HG02798 (cell line): ENCODE measurements at regions not wholly inside any gene's neighbourhood (a gene's known extent, or its start where the extent isn't known, plus 50 kb on each side); places are given as distances from the start of the nearest gene placed in this dataset.

Experiments used
- ATAC-seq: cut with Tn5 transposase; IDR thresholded peaks from one replicate; pipeline ENCODE4 v1.9.1; 2021; ENCODE audit warnings: mild to moderate bottlenecking; ENCODE audit not compliant: unreplicated experiment, poor library complexity

- ATAC-seq = peak; percentile 91
These were observed 1389.8 kb upstream of the TMEFF2 start for GRCh38 chr2:193584522-193584938.

DNA sequence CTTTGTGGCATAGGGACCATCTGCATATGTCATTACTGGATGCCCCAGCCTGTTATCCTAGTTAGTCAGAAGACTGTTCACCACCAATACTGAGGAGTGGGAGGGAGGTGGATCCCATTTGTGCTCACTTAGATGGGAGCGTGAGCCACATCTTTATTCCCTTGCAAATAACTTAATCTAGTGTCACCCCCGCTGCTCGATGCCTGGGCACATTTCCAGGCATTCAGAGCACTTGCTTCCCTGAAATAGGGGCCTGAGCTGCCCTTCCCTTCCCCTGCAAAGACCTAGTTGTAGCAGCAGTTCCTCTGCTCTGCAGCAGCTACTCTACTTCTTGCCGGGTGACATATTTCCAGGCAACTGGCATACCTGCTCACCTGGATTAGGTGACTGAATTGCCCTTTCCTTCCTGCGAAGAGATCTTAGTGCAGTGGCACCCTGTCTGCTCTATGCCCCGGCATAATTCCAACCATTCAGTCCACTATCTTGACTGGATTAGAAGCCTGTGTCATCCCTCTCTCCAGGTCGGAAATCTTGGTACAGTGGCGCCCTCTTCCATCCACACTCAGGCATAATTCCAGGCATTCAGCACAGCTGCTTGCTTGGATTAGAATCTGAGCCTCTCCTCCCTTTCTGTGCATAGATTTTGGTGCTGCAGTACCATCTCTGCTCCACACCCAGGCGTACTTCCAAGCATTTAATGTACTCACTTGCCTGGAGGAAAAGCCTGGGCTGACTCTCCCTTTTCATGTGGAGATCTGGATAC lies 1389.1 kb upstream of the TMEFF2 start:
- ATAC-seq = no peak

GRCh38 chr2:193581807-193582206 lies 1387.1 kb upstream of the TMEFF2 start:
- no peak for ATAC-seq

DNA sequence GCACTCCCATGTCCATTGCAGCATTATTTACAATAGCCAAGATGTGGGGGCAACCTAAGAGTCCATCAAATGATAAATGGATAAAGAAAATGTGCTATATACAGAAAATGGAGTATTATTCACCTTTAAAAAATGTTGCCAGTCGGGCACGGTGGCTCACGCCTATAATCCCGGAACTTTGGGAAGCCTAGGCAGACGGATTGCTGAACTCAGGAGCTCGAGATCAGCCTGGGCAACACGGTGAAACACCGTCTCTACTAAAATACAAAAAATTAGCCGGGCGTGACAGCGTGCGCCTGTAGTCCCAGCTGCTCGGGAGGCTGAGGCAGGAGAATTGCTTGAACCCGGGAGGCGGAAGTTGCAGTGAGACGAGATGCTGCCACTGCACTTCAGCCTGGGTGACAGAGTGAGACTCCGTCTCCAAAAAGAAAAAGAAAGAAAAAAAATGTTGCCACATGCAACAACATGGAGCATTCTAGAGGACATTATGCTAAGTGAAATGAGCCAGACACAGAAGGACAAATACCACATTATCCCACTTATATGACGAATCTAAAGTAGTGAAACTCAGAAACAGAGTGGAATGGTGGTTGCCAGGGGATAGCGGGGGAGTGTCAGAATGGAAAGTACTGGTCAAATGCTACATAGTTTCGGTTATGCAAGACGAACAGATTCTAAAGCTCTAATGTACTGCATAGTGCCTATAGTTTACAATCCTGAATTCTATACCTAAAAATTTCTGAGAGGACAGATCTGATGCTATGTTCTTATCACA lies 1385.6 kb upstream of the TMEFF2 start:
- ATAC-seq = no peak

- no peak for ATAC-seq
These were observed 1372.2 kb upstream of the TMEFF2 start for GRCh38 chr2:193566886-193567285.

- ATAC-seq = no peak
These were observed 1371.5 kb upstream of the TMEFF2 start for GRCh38 chr2:193566276-193566675.

DNA sequence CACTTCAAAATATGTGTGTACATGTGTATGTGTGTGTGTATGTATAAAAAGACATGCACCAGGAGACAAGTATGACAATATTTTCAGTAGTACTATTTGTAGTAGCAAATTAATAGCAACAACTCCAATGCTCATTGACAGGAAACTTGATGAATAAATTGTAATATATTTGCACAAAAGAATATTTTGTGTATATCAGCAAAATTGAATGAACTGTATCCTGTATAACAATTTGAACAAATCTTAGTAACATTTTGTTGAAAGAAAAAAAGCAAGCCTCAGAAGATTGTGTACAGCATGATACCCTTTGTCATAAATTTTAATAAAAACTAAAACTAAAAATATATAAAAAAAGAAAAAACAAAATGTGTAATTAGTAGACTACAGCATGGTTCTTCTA lies 1367.3 kb upstream of the TMEFF2 start:
- ATAC-seq = no peak

DNA sequence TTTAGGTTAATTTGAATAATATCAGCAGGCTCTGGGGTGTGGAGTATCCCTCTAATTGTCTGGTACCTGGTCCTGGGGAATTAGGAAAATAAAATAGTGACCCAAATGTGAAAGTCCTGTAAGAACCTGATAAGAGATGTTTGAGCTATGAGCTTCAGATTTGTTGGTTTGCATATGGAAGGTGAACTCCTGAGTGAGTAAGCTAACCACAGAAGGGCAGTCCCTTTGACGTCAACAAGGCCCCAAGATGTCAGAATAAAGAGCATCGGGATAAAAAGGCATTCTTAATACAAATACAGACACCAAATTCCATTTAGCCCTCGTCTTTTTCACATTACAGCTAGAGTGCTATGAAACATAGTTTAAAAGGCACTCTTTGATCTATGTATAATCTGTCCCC lies 1366.3 kb upstream of the TMEFF2 start:
- ATAC-seq = peak; percentile 75

GRCh38 chr2:193556766-193557470 lies 1362.2 kb upstream of the TMEFF2 start:
- no peak for ATAC-seq

- no peak for ATAC-seq
These were observed 1354.9 kb upstream of the TMEFF2 start for GRCh38 chr2:193549661-193550060.

DNA sequence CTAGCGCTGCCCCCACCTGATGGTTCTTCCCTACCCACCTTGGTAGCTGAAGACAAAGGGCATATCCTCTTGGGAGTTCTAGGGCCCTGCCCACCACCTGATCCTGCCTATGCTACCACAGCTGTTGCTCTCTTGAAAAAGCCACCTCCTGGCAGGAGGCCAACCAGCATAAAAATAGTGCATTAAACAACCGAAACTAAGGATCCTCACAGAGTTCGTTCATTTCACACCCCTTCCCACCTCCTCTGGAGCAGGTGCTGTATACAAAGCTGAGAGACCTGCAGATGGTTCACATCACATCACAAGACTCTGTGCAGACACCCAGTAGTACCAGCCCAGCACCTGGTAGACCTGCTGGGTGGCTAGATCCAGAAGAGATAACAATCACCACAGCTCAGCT lies 1348.0 kb upstream of the TMEFF2 start:
- ATAC-seq = peak; percentile 35

DNA sequence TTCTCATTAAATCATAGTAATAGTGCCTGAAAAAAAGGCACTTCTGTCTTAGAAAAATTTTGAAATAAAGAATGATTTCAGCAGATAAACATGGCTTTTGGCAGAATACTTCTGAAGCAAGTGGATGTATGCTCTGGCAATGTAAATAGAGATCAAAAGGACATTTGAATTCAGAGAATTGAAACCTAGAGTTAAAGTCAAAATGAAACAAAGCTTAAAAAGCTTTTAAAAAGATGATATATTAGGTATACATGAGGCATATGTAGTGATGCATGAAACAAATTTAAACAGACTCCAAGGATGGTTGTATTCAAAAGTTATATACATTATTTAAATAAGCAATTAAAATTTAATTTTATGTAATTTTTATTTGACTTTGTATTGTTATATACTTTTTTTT lies 1344.5 kb upstream of the TMEFF2 start:
- peak; percentile 89 for ATAC-seq

DNA sequence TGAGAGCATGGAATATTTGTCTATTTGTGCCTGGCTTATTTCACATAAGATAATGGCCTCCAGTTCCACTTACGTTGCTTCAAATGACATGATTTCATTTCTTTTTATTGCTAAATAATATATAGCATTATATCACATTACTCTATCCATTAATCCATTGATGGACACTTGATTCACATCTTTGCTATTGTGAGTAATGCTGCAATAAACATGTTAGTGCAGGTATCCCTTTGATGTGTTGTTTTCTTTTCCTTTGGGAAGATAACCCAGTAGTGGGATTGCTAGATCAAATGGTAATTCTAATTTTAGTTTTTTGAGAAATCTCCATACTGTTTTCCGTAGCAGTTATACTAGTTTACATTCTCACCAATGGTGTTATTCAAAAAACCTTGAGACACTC lies 1343.3 kb upstream of the TMEFF2 start:
- no peak for ATAC-seq

- no peak for ATAC-seq
These were observed 1342.8 kb upstream of the TMEFF2 start for GRCh38 chr2:193537531-193537930.

- ATAC-seq = no peak
These were observed 1333.7 kb upstream of the TMEFF2 start for GRCh38 chr2:193528458-193528857.

- ATAC-seq = no peak
These were observed 1332.4 kb upstream of the TMEFF2 start for GRCh38 chr2:193527146-193527545.

DNA sequence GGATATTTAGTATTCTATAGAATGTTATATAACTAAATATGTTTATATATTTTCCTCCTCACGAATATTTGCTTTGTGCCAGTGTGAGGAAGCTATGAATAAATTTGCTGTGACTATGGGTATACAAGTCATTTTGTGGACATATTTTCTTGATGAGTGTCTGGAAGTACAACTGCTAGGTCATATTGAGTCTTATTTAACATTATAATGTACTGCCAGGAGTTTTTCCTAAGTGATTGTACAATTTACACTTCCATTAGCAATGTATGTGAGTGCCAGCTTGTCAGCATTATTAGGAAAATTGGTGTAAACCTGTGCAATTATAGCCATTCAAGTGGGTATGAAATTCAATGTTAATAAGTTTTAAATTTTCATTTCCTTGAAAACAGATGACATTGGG lies 1328.9 kb upstream of the TMEFF2 start:
- no peak for ATAC-seq

DNA sequence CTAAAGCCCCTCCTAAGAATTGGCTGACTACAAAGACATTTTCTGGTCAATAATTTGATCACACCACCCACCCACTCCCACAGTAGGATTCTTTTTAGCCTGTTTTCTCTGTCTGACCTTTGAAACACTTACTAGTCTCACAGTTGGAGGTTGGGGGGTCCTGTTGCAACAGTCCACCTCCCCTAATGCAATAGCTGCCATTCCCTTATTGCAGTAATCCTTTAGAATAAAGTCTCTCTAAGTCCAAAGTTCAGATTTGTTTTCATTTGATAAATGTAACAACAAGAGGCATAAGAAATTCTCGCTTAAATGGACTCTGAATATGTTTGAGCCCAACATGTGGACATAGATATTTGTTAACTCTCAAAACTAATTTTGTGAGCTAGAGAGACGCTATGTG lies 1326.8 kb upstream of the TMEFF2 start:
- ATAC-seq = no peak

GRCh38 chr2:193520709-193521458 lies 1326.2 kb upstream of the TMEFF2 start:
- peak; percentile 49 for ATAC-seq

DNA sequence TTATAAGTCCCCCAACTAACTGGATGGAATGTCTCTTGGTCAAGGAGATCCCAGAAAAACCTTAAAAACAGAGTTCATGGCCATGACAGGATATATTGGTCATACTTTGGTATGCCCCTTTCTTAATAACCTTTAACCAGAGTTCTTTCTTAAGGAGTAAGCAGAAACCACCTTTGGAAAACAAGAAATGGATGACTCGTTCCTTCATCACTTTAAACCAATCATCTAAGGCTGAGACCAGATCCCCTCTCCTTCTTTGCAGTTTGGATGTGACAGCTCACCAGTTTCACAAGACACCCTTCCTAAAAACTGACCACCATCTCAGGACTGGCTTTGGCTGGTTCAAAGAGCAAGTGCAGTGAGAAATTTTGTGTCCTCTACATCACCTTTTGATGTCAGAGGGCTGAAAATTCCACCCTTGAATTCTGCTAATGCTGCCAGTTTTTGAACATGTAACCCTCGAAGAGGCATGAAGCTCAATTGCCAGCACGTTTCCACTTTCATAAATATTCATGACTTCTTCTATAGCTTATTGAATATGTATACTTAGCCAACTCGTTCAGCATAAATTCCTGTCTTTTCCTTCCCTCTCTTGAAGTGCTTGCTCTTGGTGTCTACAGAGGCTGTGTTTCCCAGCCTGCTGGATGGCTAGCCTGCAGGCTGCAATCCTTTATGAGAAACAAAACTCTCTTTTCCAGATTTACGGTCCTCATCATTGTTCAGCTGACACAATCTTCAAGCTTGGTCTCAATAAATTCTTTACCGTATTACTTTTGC lies 1323.5 kb upstream of the TMEFF2 start:
- ATAC-seq = no peak
